ENCODE measurements at regions not wholly inside any gene's neighbourhood (a gene's known extent, or its start where the extent isn't known, plus 50 kb on each side); places are given as distances from the start of the nearest gene placed in this dataset.

GRCh38 chr12:126095748-126096510 is 1030.7 kb downstream of the AACS start:
- no peak for TF ChIP-seq POLR2AphosphoS5 (IDR thresholded peaks at IDR 0.05)
- TF ChIP-seq, protein P1, sequence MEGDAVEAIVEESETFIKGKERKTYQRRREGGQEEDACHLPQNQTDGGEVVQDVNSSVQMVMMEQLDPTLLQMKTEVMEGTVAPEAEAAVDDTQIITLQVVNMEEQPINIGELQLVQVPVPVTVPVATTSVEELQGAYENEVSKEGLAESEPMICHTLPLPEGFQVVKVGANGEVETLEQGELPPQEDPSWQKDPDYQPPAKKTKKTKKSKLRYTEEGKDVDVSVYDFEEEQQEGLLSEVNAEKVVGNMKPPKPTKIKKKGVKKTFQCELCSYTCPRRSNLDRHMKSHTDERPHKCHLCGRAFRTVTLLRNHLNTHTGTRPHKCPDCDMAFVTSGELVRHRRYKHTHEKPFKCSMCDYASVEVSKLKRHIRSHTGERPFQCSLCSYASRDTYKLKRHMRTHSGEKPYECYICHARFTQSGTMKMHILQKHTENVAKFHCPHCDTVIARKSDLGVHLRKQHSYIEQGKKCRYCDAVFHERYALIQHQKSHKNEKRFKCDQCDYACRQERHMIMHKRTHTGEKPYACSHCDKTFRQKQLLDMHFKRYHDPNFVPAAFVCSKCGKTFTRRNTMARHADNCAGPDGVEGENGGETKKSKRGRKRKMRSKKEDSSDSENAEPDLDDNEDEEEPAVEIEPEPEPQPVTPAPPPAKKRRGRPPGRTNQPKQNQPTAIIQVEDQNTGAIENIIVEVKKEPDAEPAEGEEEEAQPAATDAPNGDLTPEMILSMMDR (IDR thresholded peaks at IDR 0.05; ENCODE audit: poor library complexity, severe bottlenecking): no peak
- no peak for TF ChIP-seq EP300 (conservative IDR thresholded peaks at IDR 0.05; ENCODE audit: poor library complexity, severe bottlenecking)
- no peak for TF ChIP-seq RAD21 (conservative IDR thresholded peaks at IDR 0.05)
- TF ChIP-seq REST (IDR thresholded peaks at IDR 0.05; ENCODE audit: borderline replicate concordance): no peak
- no peak for TF ChIP-seq TAF1 (IDR thresholded peaks at IDR 0.05; ENCODE audit: low read depth)
- TF ChIP-seq EZH2 (IDR thresholded peaks at IDR 0.05; ENCODE audit: borderline replicate concordance, insufficient read depth, low read length, poor library complexity, severe bottlenecking): no peak
